C4-2B (cell line): ENCODE measurements at regions not wholly inside any gene's neighbourhood (a gene's known extent, or its start where the extent isn't known, plus 50 kb on each side); places are given as distances from the start of the nearest gene placed in this dataset.
"Not testable (repeated sequence)": the region's sequence is repeated elsewhere in the genome, so short reads cannot be mapped to it uniquely, and the experiment has no call there.

ENCODE experiments used
- H3K27ac ChIP-seq: fragments of 450-650 bp; 2 replicates; pipeline ENCODE4 v1.5.1; 2017
- CTCF ChIP-seq: fragments of 450-650 bp; conservative IDR thresholded peaks from 2 replicates; pipeline ENCODE4 v1.5.1; 2017; ENCODE audit warnings: mild to moderate bottlenecking
- ZFX ChIP-seq: fragments of 450-650 bp; IDR thresholded peaks from 2 replicates; pipeline ENCODE4 v1.6.1; 2017

GRCh38 chr19:34576292-34576691 lies 94.7 kb downstream of the WTIP start:
- TF ChIP-seq CTCF (no peak), ZFX (no peak)
- H3K27ac ChIP-seq: no peak overlapping the region

GRCh38 chr19:34575206-34575605 lies 93.6 kb downstream of the WTIP start:
- no peak for TF ChIP-seq ZFX
- no peak for TF ChIP-seq CTCF
- no peak overlapping the region for H3K27ac ChIP-seq

GRCh38 chr19:34574704-34575103 lies 93.1 kb downstream of the WTIP start:
- H3K27ac ChIP-seq: no peak overlapping the region
- no peak for TF ChIP-seq ZFX
- no peak for TF ChIP-seq CTCF

GRCh38 chr19:34573226-34573864 lies 91.8 kb downstream of the WTIP start:
- peak overlapping the region; percentile 15; the same call in 1 of the 2 replicates for H3K27ac ChIP-seq
- no peak for TF ChIP-seq CTCF
- no peak for TF ChIP-seq ZFX

- not testable (repeated sequence) for H3K27ac ChIP-seq
Observed at GRCh38 chr19:34570140-34570539, 88.6 kb downstream of the WTIP start.

- H3K27ac ChIP-seq: not testable (repeated sequence)
Observed at GRCh38 chr19:34562344-34562743, 80.8 kb downstream of the WTIP start.
